ENCODE measurements at regions not wholly inside any gene's neighbourhood (a gene's known extent, or its start where the extent isn't known, plus 50 kb on each side); places are given as distances from the start of the nearest gene placed in this dataset.

- Histone ChIP-seq H3K27ac (ENCODE audit: low read length) (no peak overlapping the region), H3K36me3 (replicated peaks; ENCODE audit: insufficient read depth, low read length) (no peaks in the 10 kb centered on the region), H3K4me2 (ENCODE audit: low read depth, low read length) (no peak overlapping the region), H4K20me1 (ENCODE audit: insufficient read depth, low read length) (no peaks in the 10 kb centered on the region), H3K9me3 (replicated peaks; ENCODE audit: insufficient read depth, low read length) (no peaks in the 10 kb centered on the region), H3K4me1 (ENCODE audit: low read length) (no peaks in the 10 kb centered on the region), H3F3A (ENCODE audit: insufficient read depth, low read length) (no peaks in the 10 kb centered on the region), H3K4me3 (ENCODE audit: low read length) (no peak overlapping the region), H2AFZ (ENCODE audit: low read length) (no peak overlapping the region), H3K27me3 (replicated peaks; ENCODE audit: insufficient read depth, low read length) (no peaks in the 10 kb centered on the region), H3K9me2 (replicated peaks; ENCODE audit: insufficient read depth, low read length) (no peaks in the 10 kb centered on the region), H3K9ac (ENCODE audit: low read length) (no peak overlapping the region), H3K79me2 (ENCODE audit: low read length) (no peaks in the 10 kb centered on the region)
- no peak for TF ChIP-seq EZH2 (optimal IDR thresholded peaks at IDR 0.05; ENCODE audit: low read depth, low read length)
- peak; percentile 23 for TF ChIP-seq CTCF (IDR thresholded peaks at IDR 0.05; ENCODE audit: low read length)
- no peak for TF ChIP-seq EZH2phosphoT487 (IDR thresholded peaks at IDR 0.05; ENCODE audit: low read length)
- DNase-seq = peak; percentile 46
Observed at GRCh38 chr5:52560366-52560765, 227.3 kb upstream of the ITGA1 start.

GRCh38 chr5:52562473-52562872 lies 225.2 kb upstream of the ITGA1 start:
- Histone ChIP-seq H3K27me3 (replicated peaks; ENCODE audit: insufficient read depth, low read length) (no peaks in the 10 kb centered on the region), H3K9me3 (replicated peaks; ENCODE audit: insufficient read depth, low read length) (no peaks in the 10 kb centered on the region), H2AFZ (ENCODE audit: low read length) (no peak overlapping the region), H3F3A (ENCODE audit: insufficient read depth, low read length) (no peaks in the 10 kb centered on the region), H4K20me1 (ENCODE audit: insufficient read depth, low read length) (no peaks in the 10 kb centered on the region), H3K4me3 (ENCODE audit: low read length) (no peak overlapping the region), H3K4me1 (ENCODE audit: low read length) (no peaks in the 10 kb centered on the region), H3K79me2 (ENCODE audit: low read length) (no peaks in the 10 kb centered on the region), H3K27ac (ENCODE audit: low read length) (no peak overlapping the region), H3K9me2 (replicated peaks; ENCODE audit: insufficient read depth, low read length) (no peaks in the 10 kb centered on the region), H3K36me3 (replicated peaks; ENCODE audit: insufficient read depth, low read length) (no peaks in the 10 kb centered on the region), H3K4me2 (ENCODE audit: low read depth, low read length) (no peak overlapping the region), H3K9ac (ENCODE audit: low read length) (no peak overlapping the region)
- DNase-seq = no peak
- TF ChIP-seq CTCF (IDR thresholded peaks at IDR 0.05; ENCODE audit: low read length) = no peak

GRCh38 chr5:52564587-52564986 lies 223.1 kb upstream of the ITGA1 start:
- Histone ChIP-seq H3K9ac (ENCODE audit: low read length) (no peak overlapping the region), H3K79me2 (ENCODE audit: low read length) (no peaks in the 10 kb centered on the region), H3K36me3 (replicated peaks; ENCODE audit: insufficient read depth, low read length) (no peaks in the 10 kb centered on the region), H3K4me1 (ENCODE audit: low read length) (no peaks in the 10 kb centered on the region), H4K20me1 (ENCODE audit: insufficient read depth, low read length) (no peaks in the 10 kb centered on the region), H3K9me3 (replicated peaks; ENCODE audit: insufficient read depth, low read length) (no peaks in the 10 kb centered on the region), H3F3A (ENCODE audit: insufficient read depth, low read length) (no peaks in the 10 kb centered on the region), H2AFZ (ENCODE audit: low read length) (no peak overlapping the region), H3K9me2 (replicated peaks; ENCODE audit: insufficient read depth, low read length) (no peaks in the 10 kb centered on the region), H3K4me2 (ENCODE audit: low read depth, low read length) (no peak overlapping the region), H3K27me3 (replicated peaks; ENCODE audit: insufficient read depth, low read length) (no peaks in the 10 kb centered on the region), H3K27ac (ENCODE audit: low read length) (no peak overlapping the region), H3K4me3 (ENCODE audit: low read length) (no peak overlapping the region)
- no peak for TF ChIP-seq CTCF (IDR thresholded peaks at IDR 0.05; ENCODE audit: low read length)
- TF ChIP-seq EZH2 (optimal IDR thresholded peaks at IDR 0.05; ENCODE audit: low read depth, low read length) = no peak
- TF ChIP-seq EZH2phosphoT487 (IDR thresholded peaks at IDR 0.05; ENCODE audit: low read length) = no peak
- no peak for DNase-seq
